ENCODE measurements at regions not wholly inside any gene's neighbourhood (a gene's known extent, or its start where the extent isn't known, plus 50 kb on each side); places are given as distances from the start of the nearest gene placed in this dataset.

DNA sequence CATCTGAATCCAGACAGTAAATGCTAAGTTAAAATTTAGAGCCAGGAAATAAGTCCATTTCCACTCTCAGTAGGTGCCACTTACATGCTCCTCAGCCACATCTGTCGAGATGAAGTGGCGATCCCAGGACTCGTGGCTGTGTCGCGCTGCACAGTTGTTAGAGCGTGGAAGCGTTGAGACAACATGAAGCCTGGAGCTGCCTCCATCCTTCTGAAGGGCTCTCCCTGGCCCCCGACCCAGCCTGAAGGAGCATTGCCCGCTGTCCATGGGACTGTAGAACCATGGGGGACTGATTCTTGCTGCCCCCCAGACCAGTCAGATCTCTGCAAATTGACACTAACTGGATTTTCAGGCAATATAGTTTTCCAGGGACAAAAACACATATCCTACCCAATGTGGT lies 58.9 kb downstream of the IRX1 start:
- no peak for ATAC-seq (ENCODE audit: poor library complexity)
- intact Hi-C loops (cut with DNase I): no loop called here
- no peak for DNase-seq

DNA sequence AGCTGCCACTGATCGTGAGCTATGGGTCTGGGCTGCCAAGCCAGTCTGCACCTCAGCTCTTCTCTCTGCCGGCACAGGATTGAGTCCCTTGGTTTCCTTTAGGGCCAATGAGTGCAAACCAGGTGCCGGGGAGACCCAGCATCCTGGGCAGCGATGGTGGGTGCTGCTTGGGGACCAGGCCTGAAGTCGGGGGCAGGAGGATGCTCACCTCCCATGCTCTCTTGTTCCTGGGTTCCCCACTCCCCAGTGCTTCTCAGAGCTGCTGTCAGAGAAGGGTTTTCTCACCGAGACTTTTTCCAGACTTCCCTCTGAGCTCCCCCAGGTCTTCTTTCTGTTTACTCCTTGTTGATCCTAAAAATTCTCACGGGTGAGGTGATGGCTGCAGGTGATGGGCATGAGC lies 61.2 kb downstream of the IRX1 start:
- no peak for ATAC-seq (ENCODE audit: poor library complexity)
- intact Hi-C loops (cut with DNase I): no loop called here

GRCh38 chr5:3657364-3658022 lies 61.9 kb downstream of the IRX1 start:
- no peak for DNase-seq
- intact Hi-C loops (cut with DNase I): no loop called here
- no peak for ATAC-seq (ENCODE audit: poor library complexity)

More for the DNA sequence above, 61.2 kb downstream of the IRX1 start:
- DNase-seq: no peak

DNA sequence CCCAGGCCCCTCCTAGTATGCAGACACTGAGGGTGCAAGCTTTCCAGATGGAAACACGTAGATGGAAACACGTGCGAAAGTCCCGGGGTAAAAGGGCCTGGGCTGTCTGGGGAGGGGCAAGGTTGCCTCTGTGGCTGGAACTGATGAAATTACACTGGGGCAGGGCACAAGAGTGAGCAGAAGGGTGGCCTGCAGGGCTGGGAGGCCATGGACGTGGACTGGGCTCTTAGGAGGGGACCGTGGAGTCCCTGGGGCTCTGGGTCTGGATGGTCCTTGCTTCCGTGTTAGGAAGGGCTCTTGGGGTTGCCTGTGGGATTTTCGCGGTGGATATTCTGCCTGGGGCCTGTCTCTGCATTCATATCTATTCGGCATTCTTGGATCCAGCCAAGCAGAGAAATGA lies 63.3 kb downstream of the IRX1 start:
- intact Hi-C loops (cut with DNase I): no loop called here
- DNase-seq: no peak
- ATAC-seq (ENCODE audit: poor library complexity): no peak

GRCh38 chr5:3659907-3660306 lies 64.3 kb downstream of the IRX1 start:
- no peak for ATAC-seq (ENCODE audit: poor library complexity)
- DNase-seq: no peak
- intact Hi-C loops (cut with DNase I): no loop called here

- ATAC-seq (ENCODE audit: poor library complexity) (no peak), DNase-seq (no peak)
- intact Hi-C loops (cut with DNase I): no loop called here
Measured at GRCh38 chr5:3660630-3661029, 65.0 kb downstream of the IRX1 start.

DNA sequence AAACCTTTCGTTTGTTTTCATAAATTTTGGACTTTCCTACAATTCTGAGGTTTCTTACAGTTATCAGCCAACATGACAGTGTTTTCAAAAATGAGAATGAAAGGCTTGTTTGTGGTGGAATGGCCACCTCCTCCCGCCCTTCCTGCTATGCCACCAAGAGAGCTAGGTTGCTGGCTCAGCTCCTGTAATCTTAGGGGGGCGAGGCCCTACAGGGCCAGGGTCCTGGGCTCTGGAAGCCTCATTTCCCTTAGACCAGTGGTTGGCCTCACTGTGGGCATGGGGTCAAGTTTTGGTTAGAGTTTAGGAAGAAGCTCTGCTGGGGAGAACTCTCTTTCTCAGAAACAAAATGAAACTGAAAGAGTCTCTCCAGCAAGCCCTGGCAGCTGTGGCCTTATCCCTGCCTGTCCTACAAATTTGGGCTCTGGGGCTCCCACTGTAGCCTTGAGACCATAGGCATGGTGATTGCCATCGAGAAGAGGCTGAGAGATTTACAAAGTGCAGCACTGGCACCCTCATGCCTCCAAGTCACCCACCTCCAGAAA lies 66.2 kb downstream of the IRX1 start:
- ATAC-seq (ENCODE audit: poor library complexity) (no peak), DNase-seq (no peak)
- intact Hi-C loops (cut with DNase I): no loop called here

GRCh38 chr5:3662344-3662743 lies 66.7 kb downstream of the IRX1 start:
- DNase-seq: no peak
- intact Hi-C loops (cut with DNase I): no loop called here
- no peak for ATAC-seq (ENCODE audit: poor library complexity)

DNA sequence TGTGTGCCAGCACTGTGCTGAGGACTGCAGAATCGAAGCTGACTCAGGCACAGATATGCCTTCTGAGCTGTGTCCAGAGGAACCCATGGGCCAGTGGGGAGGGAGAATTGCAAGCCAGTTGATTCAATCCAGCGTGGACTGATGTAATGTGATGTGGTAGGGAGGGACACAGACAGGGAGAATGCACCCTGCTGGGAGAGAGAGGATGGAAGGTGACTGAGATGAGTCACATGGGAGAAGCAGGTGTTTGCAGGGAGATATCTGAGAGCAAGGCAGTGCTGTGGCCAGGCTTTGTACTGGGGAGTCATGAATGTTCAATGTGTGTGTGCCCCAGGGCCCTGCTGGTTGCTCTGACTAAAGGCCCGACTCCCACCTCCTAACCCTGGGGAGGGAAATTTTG lies 75.7 kb downstream of the IRX1 start:
- no peak for ATAC-seq (ENCODE audit: poor library complexity)
- intact Hi-C loops (cut with DNase I): no loop called here
- DNase-seq: no peak

DNA sequence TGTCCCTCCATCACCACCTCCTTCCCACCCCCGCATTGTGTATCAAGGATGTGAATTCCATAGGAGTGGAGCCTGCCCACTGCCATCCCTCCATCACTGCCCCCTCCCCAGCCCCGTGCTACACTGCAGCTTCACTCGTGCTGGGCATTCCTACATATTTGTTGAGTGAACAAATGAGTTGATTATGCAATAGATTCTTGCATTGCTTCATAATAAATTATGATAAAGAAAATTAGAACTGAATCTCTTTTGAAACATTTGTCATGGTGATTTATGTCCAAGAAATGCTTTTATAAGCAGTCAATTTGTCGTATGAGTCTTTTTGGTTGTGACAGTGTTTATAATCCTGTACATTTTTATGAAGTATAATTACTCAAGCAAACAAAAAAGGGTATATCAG lies 83.2 kb downstream of the IRX1 start:
- intact Hi-C loops (cut with DNase I): no loop called here
- DNase-seq: no peak
- ATAC-seq (ENCODE audit: poor library complexity): no peak

- intact Hi-C loops (cut with DNase I): no loop called here
- ATAC-seq (ENCODE audit: poor library complexity) (no peak), DNase-seq (no peak)
Measured at GRCh38 chr5:3680821-3681220, 85.2 kb downstream of the IRX1 start.

DNA sequence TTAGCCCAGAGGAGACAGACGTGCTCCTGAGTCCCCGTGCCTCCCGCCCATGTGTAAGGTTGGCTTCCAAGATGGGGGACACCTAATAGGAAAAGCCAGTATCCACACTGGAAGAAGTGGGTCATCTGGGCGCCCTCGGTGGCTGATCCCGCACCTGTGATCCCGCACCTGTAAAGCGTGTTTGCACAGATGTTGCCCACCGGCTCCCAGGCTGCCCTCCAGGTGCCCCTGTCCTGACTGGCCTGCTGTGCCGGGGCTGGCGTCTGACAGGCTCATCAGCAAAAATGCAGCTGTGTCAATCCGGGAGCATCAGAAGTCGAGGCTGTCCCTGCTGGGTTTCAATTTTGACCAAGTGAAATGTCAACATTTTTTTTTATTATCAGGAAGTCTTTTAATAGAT lies 88.5 kb downstream of the IRX1 start:
- intact Hi-C loops (cut with DNase I): no loop called here
- ATAC-seq (ENCODE audit: poor library complexity): no peak
- no peak for DNase-seq

GRCh38 chr5:3684771-3685354 lies 89.2 kb downstream of the IRX1 start:
- intact Hi-C loops (cut with DNase I): no loop called here
- ATAC-seq (ENCODE audit: poor library complexity): no peak
- DNase-seq: no peak

- ATAC-seq (ENCODE audit: poor library complexity) (no peak), DNase-seq (no peak)
- intact Hi-C loops (cut with DNase I): no loop called here
Measured at GRCh38 chr5:3694819-3695218, 99.2 kb downstream of the IRX1 start.

DNA sequence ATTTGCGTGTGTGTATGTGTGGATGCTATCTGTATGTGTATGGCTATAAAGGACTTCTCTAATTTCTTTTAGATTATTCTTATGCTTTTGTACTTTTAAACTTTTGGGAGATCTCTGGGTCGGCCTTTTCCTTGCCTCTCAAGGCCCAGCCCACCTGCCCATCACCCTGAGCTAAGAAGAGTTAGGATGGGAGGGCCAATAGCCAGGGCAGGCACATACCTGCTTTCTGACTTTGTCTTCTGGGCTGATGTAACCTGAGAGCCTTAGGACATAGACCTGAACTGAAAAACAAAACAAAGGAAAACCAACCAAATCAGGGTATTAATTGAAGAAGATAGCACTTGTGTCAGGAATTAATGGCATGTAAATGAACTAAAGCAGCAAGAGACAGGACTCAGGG lies 100.2 kb downstream of the IRX1 start:
- intact Hi-C loops (cut with DNase I): no loop called here
- DNase-seq (no peak), ATAC-seq (ENCODE audit: poor library complexity) (no peak)

DNA sequence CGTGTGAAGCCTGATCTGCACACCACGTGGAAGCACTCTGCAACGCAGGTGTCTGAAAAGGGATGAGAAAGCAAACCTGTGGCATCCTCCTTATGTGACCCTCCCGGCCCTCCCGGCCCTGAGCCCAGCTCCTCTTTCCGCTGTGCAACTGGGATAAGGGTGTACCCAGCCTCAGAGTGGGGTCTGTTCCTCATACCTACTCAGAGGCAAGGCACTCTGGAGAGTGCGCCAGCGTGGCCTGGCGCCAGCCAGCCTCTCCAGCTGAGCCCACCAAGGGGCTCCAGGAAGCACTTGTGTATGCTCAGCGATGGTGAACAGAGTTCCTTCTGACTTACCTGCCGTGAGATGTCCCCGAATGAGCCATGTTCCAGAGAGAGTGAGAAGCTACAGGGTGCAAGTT lies 102.8 kb downstream of the IRX1 start:
- ATAC-seq (ENCODE audit: poor library complexity): no peak
- intact Hi-C loops (cut with DNase I): no loop called here
- no peak for DNase-seq

GRCh38 chr5:3701694-3702093 lies 106.1 kb downstream of the IRX1 start:
- DNase-seq: no peak

GRCh38 chr5:3704661-3705060 lies 109.0 kb downstream of the IRX1 start:
- no peak for ATAC-seq (ENCODE audit: poor library complexity)
- intact Hi-C loops (cut with DNase I): no loop called here

More at GRCh38 chr5:3701694-3702093, 106.1 kb downstream of the IRX1 start:
- intact Hi-C loops (cut with DNase I): no loop called here
- no peak for ATAC-seq (ENCODE audit: poor library complexity)

DNA sequence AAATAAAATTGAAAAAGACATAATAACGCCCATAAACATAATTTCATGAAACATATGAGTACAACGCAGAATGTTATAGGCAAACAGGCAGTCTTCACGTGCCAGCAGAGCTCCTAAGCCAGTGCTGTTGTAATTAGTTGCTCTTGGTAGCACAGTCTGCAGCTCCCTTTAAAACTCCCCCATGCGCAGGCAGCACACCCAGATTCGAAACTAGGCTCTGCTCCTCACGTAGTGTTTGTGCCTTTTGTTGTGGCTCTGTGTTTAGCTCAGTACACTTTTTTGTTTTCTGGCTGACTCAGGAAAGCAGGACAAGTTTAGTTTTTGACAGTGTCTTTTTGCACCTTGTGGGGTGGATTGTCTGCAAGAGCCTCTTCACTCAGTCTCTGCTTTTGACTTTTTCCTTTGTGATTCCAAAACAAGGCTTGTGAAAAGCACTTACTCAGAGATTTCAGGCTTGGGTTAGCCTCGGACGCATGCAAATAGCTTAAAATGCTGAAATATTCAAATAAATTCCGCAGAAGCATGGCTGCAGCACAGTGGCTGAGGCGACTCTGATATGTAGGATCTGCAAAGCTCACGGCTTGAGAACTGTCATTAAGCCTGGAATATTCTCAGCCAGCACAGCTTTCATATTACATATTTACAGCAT lies 113.6 kb downstream of the IRX1 start:
- ATAC-seq (ENCODE audit: poor library complexity): no peak
- intact Hi-C loops (cut with DNase I): no loop called here
- DNase-seq: no peak

More at GRCh38 chr5:3704661-3705060, 109.0 kb downstream of the IRX1 start:
- no peak for DNase-seq

DNA sequence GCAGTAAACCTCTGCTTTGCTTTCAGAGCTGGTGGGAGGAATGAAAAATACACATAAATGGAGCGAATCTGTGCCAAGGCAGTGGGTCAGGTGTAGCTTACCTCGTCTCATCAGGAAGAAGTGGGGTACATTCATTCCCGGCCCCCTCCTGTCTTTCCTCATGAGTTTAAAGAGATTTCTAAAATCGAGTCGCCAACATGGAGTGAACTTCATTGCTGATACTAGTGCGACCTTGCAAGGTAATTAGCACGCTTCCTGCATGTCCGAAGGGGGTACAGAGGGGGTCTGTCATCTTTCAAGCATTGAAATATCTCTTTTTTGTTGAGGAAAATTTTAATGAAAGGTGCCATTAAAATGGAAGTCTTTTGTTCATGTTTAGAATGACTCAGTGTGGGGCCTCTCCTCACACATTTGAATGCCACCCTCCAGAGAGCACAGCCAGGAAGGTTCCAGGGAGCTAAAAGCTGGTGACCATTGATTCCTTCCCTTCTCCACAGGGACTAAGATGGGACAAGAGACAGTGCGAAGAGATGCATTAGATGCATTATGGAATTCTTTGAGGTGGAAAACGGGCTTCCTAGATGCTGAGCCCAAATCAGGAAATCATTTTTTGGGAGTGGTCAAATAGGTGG lies 114.2 kb downstream of the IRX1 start:
- no peak for ATAC-seq (ENCODE audit: poor library complexity)
- intact Hi-C loops (cut with DNase I): no loop called here
- no peak for DNase-seq
